GM23338 (cell line): ENCODE measurements at regions not wholly inside any gene's neighbourhood (a gene's known extent, or its start where the extent isn't known, plus 50 kb on each side); places are given as distances from the start of the nearest gene placed in this dataset.

Experiments used
- ATAC-seq: fragments of 200-7000 bp; cut with Tn5 transposase; 3 replicates; pipeline ENCODE4 v1.9.1; 2020
- DNase-seq: peaks from one replicate; pipeline ENCODE4 v3.0.0-alpha.2; 2015; ENCODE audit warnings: low spot score
- H2AFZ ChIP-seq: fragments of 200-600 bp; sonication (generic); 2 replicates; pipeline ENCODE4 v1.8.0; 2016; ENCODE audit warnings: antibody characterized with exemption, mild to moderate bottlenecking, moderate library complexity
- H3F3A ChIP-seq: fragments of 200-600 bp; sonication (generic); replicated peaks from 2 replicates; pipeline ENCODE4 v1.8.0; 2017; ENCODE audit warnings: antibody characterized with exemption, mixed run types, low read depth
- H3K27ac ChIP-seq: fragments of 200-600 bp; sonication (generic); 2 replicates; pipeline ENCODE4 v1.6.1; 2016; ENCODE audit warnings: low read depth
- H3K27me3 ChIP-seq: fragments of 200-600 bp; sonication (generic); 2 replicates; pipeline ENCODE4 v1.8.0; 2016; ENCODE audit warnings: mild to moderate bottlenecking, mixed run types, moderate library complexity; ENCODE audit not compliant: insufficient read depth
- H3K36me3 ChIP-seq: fragments of 200-600 bp; sonication (generic); 2 replicates; pipeline ENCODE4 v1.8.0; 2016; ENCODE audit warnings: mild to moderate bottlenecking; ENCODE audit not compliant: insufficient read depth
- H3K4me1 ChIP-seq: fragments of 200-600 bp; sonication (generic); 2 replicates; pipeline ENCODE4 v1.8.0; 2016; ENCODE audit warnings: mild to moderate bottlenecking, moderate library complexity; ENCODE audit not compliant: insufficient read depth
- H3K4me2 ChIP-seq: fragments of 200-600 bp; sonication (generic); 2 replicates; pipeline ENCODE4 v1.7.1; 2017; ENCODE audit warnings: mixed run types
- H3K4me3 ChIP-seq: fragments of 200-600 bp; sonication (generic); 2 replicates; pipeline ENCODE4 v1.6.1; 2016; ENCODE audit warnings: mixed run types
- H3K79me2 ChIP-seq: fragments of 200-600 bp; sonication (generic); replicated peaks from 2 replicates; pipeline ENCODE4 v1.8.0; 2017; ENCODE audit warnings: mild to moderate bottlenecking; ENCODE audit not compliant: insufficient read depth
- H3K9me2 ChIP-seq: fragments of 200-600 bp; sonication (generic); 2 replicates; pipeline ENCODE4 v1.8.0; 2017; ENCODE audit not compliant: insufficient read depth
- H4K20me1 ChIP-seq: fragments of 200-600 bp; sonication (generic); replicated peaks from 2 replicates; pipeline ENCODE4 v1.8.0; 2017; ENCODE audit warnings: mild to moderate bottlenecking; ENCODE audit not compliant: insufficient read depth
- H3K27ac Mint-ChIP-seq: 2 replicates; pipeline ENCODE4 v1.8.0; 2020; ENCODE audit warnings: inconsistent platforms, mild to moderate bottlenecking, moderate library complexity, mixed read lengths
- H3K27me3 Mint-ChIP-seq: 3 replicates; pipeline ENCODE4 v1.8.0; 2022; ENCODE audit warnings: low read depth, mild to moderate bottlenecking, moderate library complexity, mixed read lengths, inconsistent platforms; ENCODE audit not compliant: insufficient read depth, poor library complexity
- H3K36me3 Mint-ChIP-seq: 3 replicates; pipeline ENCODE4 v1.8.0; 2021; ENCODE audit warnings: low read depth, mild to moderate bottlenecking, inconsistent platforms, moderate library complexity, mixed read lengths
- H3K4me1 Mint-ChIP-seq: 3 replicates; pipeline ENCODE4 v1.8.0; 2020; ENCODE audit warnings: mild to moderate bottlenecking, inconsistent platforms, mixed read lengths
- H3K4me3 Mint-ChIP-seq: 3 replicates; pipeline ENCODE4 v1.8.0; 2021; ENCODE audit warnings: moderate library complexity, mild to moderate bottlenecking, inconsistent platforms, mixed read lengths
- H3K9me3 Mint-ChIP-seq: 3 replicates; pipeline ENCODE4 v1.8.0; 2020; ENCODE audit warnings: moderate library complexity, mild to moderate bottlenecking, inconsistent platforms, mixed read lengths
- CREB1 ChIP-seq: fragments of 250-450 bp; sonication (Bioruptor Pico); IDR thresholded peaks from 2 replicates; pipeline ENCODE4 v1.5.0; 2020; ENCODE audit warnings: low read depth, mild to moderate bottlenecking, moderate library complexity
- CTCF ChIP-seq, 2 experiments: fragments of 200-600 bp in 1 of 2; sonication (generic) in 1 of 2; conservative IDR thresholded peaks; 2 replicates each; pipeline versions ENCODE4 v1.5.1 to v1.6.1; 2016 to 2017; ENCODE audit warnings: antibody characterized with exemption in 2 of 2, low read depth in 2 of 2, mild to moderate bottlenecking in 2 of 2, moderate library complexity in 1 of 2
- EZH2phosphoT487 ChIP-seq: fragments of 200-600 bp; sonication (generic); IDR thresholded peaks from one replicate; pipeline ENCODE4 v1.8.1; 2018; ENCODE audit warnings: antibody characterized with exemption; ENCODE audit not compliant: unreplicated experiment
- POLR2AphosphoS5 ChIP-seq: IDR thresholded peaks from 2 replicates; pipeline ENCODE4 v1.6.1; 2016; ENCODE audit warnings: antibody characterized with exemption, low read depth
- STAT1 ChIP-seq: IDR thresholded peaks from one replicate; pipeline ENCODE4 v1.6.1; 2016; ENCODE audit warnings: antibody characterized with exemption; ENCODE audit not compliant: unreplicated experiment
- ZNF331 ChIP-seq: fragments of 250-450 bp; sonication (Bioruptor Pico); IDR thresholded peaks from 2 replicates; pipeline ENCODE4 v1.5.0; 2020; ENCODE audit warnings: low read depth, mild to moderate bottlenecking, moderate library complexity
- TF ChIP-seq, protein P1 (sequence below): IDR thresholded peaks from 2 replicates; pipeline ENCODE4 v1.6.1; 2016; ENCODE audit warnings: antibody characterized with exemption

GRCh38 chr15:31867536-31868442 lies 162.5 kb upstream of the CHRNA7 start:
- Histone ChIP-seq H3K27ac (no peak overlapping the region), H3K36me3 (no peaks in the 10 kb centered on the region), H3K4me3 (no peak overlapping the region), H2AFZ (peak overlapping the region; percentile 94), H3K4me2 (peak overlapping the region; percentile 49; the same call in 1 of the 2 replicates), H3K27me3 (peaks cover 17% of the 10 kb centered on the region), H3K79me2 (no peaks in the 10 kb centered on the region), H4K20me1 (peaks cover 10% of the 10 kb centered on the region), H3K9me2 (no peaks in the 10 kb centered on the region), H3F3A (peaks cover 4% of the 10 kb centered on the region), H3K4me1 (peaks cover 11% of the 10 kb centered on the region)
- no peak overlapping the region; the same call in 1 of the 3 replicates for H3K4me3 Mint-ChIP-seq
- H3K27ac Mint-ChIP-seq = no peak overlapping the region
- H3K4me1 Mint-ChIP-seq = peaks cover 20% of the 10 kb centered on the region
- peak; percentile 81 for DNase-seq
- peak; percentile 61 for ATAC-seq
- peaks cover 21% of the 10 kb centered on the region for H3K27me3 Mint-ChIP-seq
- H3K9me3 Mint-ChIP-seq = peaks cover 20% of the 10 kb centered on the region
- H3K36me3 Mint-ChIP-seq = peaks cover 21% of the 10 kb centered on the region
- no peak for TF ChIP-seq POLR2AphosphoS5
- TF ChIP-seq CTCF (conservative IDR thresholded peaks at IDR 0.05; ENCODE audit: low read depth in 2 of 2) = peak; percentile 87 to 88
- TF ChIP-seq STAT1 = no peak
- TF ChIP-seq, protein P1, sequence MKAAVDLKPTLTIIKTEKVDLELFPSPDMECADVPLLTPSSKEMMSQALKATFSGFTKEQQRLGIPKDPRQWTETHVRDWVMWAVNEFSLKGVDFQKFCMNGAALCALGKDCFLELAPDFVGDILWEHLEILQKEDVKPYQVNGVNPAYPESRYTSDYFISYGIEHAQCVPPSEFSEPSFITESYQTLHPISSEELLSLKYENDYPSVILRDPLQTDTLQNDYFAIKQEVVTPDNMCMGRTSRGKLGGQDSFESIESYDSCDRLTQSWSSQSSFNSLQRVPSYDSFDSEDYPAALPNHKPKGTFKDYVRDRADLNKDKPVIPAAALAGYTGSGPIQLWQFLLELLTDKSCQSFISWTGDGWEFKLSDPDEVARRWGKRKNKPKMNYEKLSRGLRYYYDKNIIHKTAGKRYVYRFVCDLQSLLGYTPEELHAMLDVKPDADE = no peak

DNA sequence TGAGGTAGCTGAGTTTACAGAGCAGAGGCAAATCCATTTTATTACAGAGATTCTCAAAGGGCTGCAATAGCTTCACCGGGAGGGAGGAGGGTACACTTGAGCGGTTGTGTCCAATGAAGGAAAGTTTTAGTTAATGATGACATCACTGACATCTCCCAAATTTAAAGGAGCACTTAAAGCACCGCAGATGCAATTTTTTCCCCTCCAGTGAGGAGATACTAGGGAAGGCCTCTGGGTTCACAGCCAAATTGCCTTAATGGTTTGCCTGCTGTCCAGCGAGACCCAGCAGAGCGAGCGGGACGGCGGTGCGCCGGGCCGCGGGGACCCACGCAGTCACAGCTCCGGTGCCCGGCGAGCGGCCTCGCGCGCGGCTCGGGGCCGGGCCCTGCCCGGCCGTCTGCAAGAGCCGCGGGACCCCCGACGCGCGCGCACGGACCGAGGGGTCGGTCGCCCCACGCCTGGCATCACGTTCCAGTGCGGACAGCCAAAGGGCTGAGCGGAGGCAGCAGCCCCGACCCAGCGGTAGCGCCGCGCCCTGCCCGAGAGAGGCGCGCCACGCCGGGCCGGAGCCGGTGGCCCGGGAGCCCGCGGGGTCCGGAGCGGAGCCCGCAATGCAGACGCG lies 160.5 kb upstream of the CHRNA7 start:
- no peaks in the 10 kb centered on the region for H3K36me3 ChIP-seq
- H3K4me1 ChIP-seq = peaks cover 11% of the 10 kb centered on the region
- peaks cover 20% of the 10 kb centered on the region for H3K4me1 Mint-ChIP-seq
- peaks cover 17% of the 10 kb centered on the region for H3K27me3 ChIP-seq
- H3K79me2 ChIP-seq = no peaks in the 10 kb centered on the region
- H3K9me3 Mint-ChIP-seq = peaks cover under 1% of the 10 kb centered on the region; the same call in 1 of the 3 replicates
- no peak overlapping the region for H3K27ac ChIP-seq
- H3K4me2 ChIP-seq = peak overlapping the region; percentile 83
- peak overlapping the region; percentile 63 for H3K4me3 ChIP-seq
- peaks cover 19% of the 10 kb centered on the region for H3K27me3 Mint-ChIP-seq
- no peak overlapping the region for H3K27ac Mint-ChIP-seq
- H3K9me2 ChIP-seq = no peaks in the 10 kb centered on the region
- H2AFZ ChIP-seq = peak overlapping the region; percentile 86
- DNase-seq = peak; percentile 29
- H3F3A ChIP-seq = peaks cover 4% of the 10 kb centered on the region
- peak; percentile 7; the same call in 2 of the 3 replicates for ATAC-seq
- peaks cover 10% of the 10 kb centered on the region for H4K20me1 ChIP-seq
- H3K4me3 Mint-ChIP-seq = peak overlapping the region; percentile 83
- peaks cover 3% of the 10 kb centered on the region; the same call in 1 of the 3 replicates for H3K36me3 Mint-ChIP-seq
- TF ChIP-seq CTCF (conservative IDR thresholded peaks at IDR 0.05; ENCODE audit: low read depth in 2 of 2) (no peak), CREB1 (CRISPR knock-in tag) (no peak), ZNF331 (CRISPR knock-in tag) (no peak), POLR2AphosphoS5 (no peak), EZH2phosphoT487 (no peak)
